ENCODE measurements at regions not wholly inside any gene's neighbourhood (a gene's known extent, or its start where the extent isn't known, plus 50 kb on each side); places are given as distances from the start of the nearest gene placed in this dataset.

DNA sequence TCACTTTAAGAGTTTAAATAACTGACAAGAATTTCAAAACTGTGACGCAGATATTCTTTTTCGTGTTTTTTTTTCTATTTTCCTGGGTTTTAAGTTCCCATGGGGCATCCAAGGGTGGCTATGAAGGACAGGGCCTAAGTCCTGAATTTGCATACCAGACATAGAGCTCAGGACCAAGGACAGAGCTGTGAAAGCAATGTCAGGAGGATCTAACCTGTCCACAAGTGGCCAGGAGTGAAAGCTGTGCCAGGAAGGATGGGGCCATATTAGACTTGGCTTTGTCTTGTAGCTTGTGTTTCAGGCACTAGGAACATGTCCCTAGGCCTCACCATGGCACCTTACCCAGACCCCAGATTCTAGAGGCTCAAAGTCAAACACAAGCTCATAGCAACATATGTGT is 289.4 kb upstream of the MIR17HG start:
- no peak for TF ChIP-seq SUZ12 (IDR thresholded peaks at IDR 0.05; ENCODE audit: extremely low read depth, insufficient read depth, insufficient read length)
- no peak for TF ChIP-seq ZNF274 (IDR thresholded peaks at IDR 0.05; ENCODE audit: low read depth, low read length)
- no peak for TF ChIP-seq YY1 (IDR thresholded peaks at IDR 0.05; ENCODE audit: insufficient read depth, insufficient read length)
- Histone ChIP-seq H3K9me3 (ENCODE audit: insufficient read depth, low read length) (no peaks in the 10 kb centered on the region), H3K27me3 (ENCODE audit: insufficient read depth, insufficient read length) (no peaks in the 10 kb centered on the region), H3K9ac (ENCODE audit: insufficient read length, low read depth) (no peak overlapping the region), H3K4me1 (ENCODE audit: insufficient read depth, insufficient read length) (no peaks in the 10 kb centered on the region), H3K4me3 (ENCODE audit: insufficient read length, low read depth) (no peak overlapping the region), H3K36me3 (ENCODE audit: insufficient read depth, insufficient read length, low read length) (no peaks in the 10 kb centered on the region)
- peak; percentile 9 for DNase-seq (ENCODE audit: low read depth, low spot score)

DNA sequence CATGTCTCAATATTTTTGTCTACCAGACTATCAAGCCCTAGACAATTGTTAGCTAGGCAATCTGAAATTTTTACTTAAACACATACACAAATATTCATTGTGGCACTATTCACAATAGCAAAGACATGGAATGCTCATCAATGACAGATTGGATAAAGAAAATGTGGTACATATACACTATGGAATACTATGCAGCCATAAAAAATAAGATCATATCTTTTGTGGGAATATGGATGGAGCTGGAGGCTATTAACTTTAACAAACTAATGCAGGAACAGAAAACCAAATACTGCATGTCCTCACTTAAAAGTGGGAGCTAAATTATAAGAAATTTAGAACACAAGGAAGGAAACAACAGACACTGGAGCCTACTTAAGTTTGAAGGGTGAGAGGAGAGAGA is 288.6 kb upstream of the MIR17HG start:
- Histone ChIP-seq H3K9me3 (ENCODE audit: insufficient read depth, low read length) (no peaks in the 10 kb centered on the region), H3K27me3 (ENCODE audit: insufficient read depth, insufficient read length) (no peaks in the 10 kb centered on the region), H3K4me3 (ENCODE audit: insufficient read length, low read depth) (no peak overlapping the region), H3K4me1 (ENCODE audit: insufficient read depth, insufficient read length) (no peaks in the 10 kb centered on the region), H3K9ac (ENCODE audit: insufficient read length, low read depth) (no peak overlapping the region), H3K36me3 (ENCODE audit: insufficient read depth, insufficient read length, low read length) (no peaks in the 10 kb centered on the region)
- DNase-seq (ENCODE audit: low read depth, low spot score) = no peak
- no peak for TF ChIP-seq ZNF274 (IDR thresholded peaks at IDR 0.05; ENCODE audit: low read depth, low read length)

DNA sequence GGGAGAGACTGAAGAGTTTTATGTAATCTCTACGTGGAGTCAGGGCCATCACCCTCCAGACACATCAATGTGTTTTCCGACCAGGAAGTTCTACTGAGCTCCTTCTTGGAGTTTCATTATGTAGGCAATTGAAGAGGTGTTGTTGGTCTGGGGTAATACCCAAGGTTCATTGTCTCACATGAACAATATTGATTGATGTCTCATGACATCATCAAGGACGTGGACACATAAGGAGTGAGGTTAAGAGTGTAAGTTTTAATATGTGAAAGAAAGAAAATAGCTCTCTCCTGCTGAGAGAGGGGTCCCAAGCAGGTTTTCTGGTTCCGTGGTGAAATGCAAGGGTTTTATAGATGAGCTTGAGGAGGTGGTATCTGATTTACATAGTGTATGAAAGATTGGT is 280.7 kb upstream of the MIR17HG start:
- Histone ChIP-seq H3K27me3 (ENCODE audit: insufficient read depth, insufficient read length) (no peaks in the 10 kb centered on the region), H3K4me3 (ENCODE audit: insufficient read length, low read depth) (no peak overlapping the region), H3K36me3 (ENCODE audit: insufficient read depth, insufficient read length, low read length) (no peaks in the 10 kb centered on the region), H3K9me3 (ENCODE audit: insufficient read depth, low read length) (no peaks in the 10 kb centered on the region), H3K4me1 (ENCODE audit: insufficient read depth, insufficient read length) (no peaks in the 10 kb centered on the region), H3K9ac (ENCODE audit: insufficient read length, low read depth) (no peak overlapping the region)
- no peak for DNase-seq (ENCODE audit: low read depth, low spot score)
- TF ChIP-seq SUZ12 (IDR thresholded peaks at IDR 0.05; ENCODE audit: extremely low read depth, insufficient read depth, insufficient read length) (no peak), YY1 (IDR thresholded peaks at IDR 0.05; ENCODE audit: insufficient read depth, insufficient read length) (no peak), ZNF274 (IDR thresholded peaks at IDR 0.05; ENCODE audit: low read depth, low read length) (no peak)

DNA sequence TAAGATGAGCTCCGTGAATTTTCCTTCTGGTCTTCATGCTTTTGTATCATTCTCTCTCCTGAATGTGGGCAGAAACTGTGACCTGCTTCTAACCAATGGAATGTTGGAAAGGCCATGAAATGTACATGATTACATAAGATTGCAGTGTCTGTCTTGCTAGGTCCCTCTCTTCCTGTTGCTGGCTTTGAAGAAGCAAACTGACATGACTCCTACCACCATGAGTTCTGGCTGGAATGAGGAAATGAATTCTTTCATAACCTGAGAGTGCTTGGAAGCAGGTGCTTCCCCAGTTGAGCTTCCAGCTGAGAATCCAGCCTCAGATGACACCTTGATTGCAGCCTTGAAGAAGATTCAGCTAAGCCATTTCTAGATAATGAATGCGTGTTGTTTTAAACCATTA is 275.0 kb upstream of the MIR17HG start:
- TF ChIP-seq YY1 (IDR thresholded peaks at IDR 0.05; ENCODE audit: insufficient read depth, insufficient read length) = no peak
- no peak for TF ChIP-seq ZNF274 (IDR thresholded peaks at IDR 0.05; ENCODE audit: low read depth, low read length)
- Histone ChIP-seq H3K9ac (ENCODE audit: insufficient read length, low read depth) (no peak overlapping the region), H3K4me3 (ENCODE audit: insufficient read length, low read depth) (no peak overlapping the region), H3K36me3 (ENCODE audit: insufficient read depth, insufficient read length, low read length) (no peaks in the 10 kb centered on the region), H3K9me3 (ENCODE audit: insufficient read depth, low read length) (no peaks in the 10 kb centered on the region), H3K27me3 (ENCODE audit: insufficient read depth, insufficient read length) (no peaks in the 10 kb centered on the region), H3K4me1 (ENCODE audit: insufficient read depth, insufficient read length) (no peaks in the 10 kb centered on the region)
- no peak for DNase-seq (ENCODE audit: low read depth, low spot score)

DNA sequence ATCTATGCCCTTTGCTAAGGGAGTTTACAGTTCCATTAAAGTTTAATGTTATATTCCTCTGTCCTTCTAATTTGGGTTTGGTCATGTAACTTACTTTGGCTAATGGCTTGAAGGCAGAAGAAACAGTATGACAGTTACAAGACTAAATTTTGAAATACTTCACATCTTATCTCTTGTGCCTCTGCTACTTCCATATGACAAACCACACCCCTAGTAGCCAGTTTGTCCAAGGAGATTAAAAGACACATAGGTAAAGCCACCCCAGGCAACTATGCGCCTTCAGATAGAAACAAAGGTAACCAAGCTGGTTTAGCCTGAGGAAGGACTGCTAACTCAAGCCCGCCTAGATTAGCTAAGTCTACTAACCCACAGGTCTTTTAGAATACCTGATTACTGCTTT is 273.4 kb upstream of the MIR17HG start:
- H3K9me3 ChIP-seq (ENCODE audit: insufficient read depth, low read length) = no peaks in the 10 kb centered on the region
- H3K4me3 ChIP-seq (ENCODE audit: insufficient read length, low read depth) = no peak overlapping the region
- H3K4me1 ChIP-seq (ENCODE audit: insufficient read depth, insufficient read length) = no peaks in the 10 kb centered on the region
- no peak for DNase-seq (ENCODE audit: low read depth, low spot score)
- H3K36me3 ChIP-seq (ENCODE audit: insufficient read depth, insufficient read length, low read length) = no peaks in the 10 kb centered on the region
- H3K9ac ChIP-seq (ENCODE audit: insufficient read length, low read depth) = no peak overlapping the region
- no peaks in the 10 kb centered on the region for H3K27me3 ChIP-seq (ENCODE audit: insufficient read depth, insufficient read length)
- no peak for TF ChIP-seq YY1 (IDR thresholded peaks at IDR 0.05; ENCODE audit: insufficient read depth, insufficient read length)
- no peak for TF ChIP-seq ZNF274 (IDR thresholded peaks at IDR 0.05; ENCODE audit: low read depth, low read length)
- TF ChIP-seq SUZ12 (IDR thresholded peaks at IDR 0.05; ENCODE audit: extremely low read depth, insufficient read depth, insufficient read length) = no peak

DNA sequence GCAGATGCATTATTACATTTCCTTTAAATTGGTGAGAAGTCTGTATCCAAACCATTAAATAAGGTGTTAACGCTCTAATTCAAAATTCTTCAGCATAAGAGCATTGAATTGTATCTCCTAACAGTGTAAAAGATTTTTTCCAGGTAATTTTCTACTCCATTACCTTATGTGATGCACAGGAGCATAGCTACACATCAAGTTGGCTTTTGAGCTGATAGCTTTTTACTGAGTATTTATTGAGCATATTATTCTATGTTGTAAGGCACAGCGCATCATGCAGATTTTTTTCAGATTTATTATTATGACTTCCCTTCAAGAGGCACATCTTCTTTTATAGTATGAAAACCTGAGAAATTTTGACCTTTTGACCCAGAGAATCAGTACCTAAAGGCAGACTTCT is 270.7 kb upstream of the MIR17HG start:
- Histone ChIP-seq H3K4me3 (ENCODE audit: insufficient read length, low read depth) (no peak overlapping the region), H3K9me3 (ENCODE audit: insufficient read depth, low read length) (no peaks in the 10 kb centered on the region), H3K27me3 (ENCODE audit: insufficient read depth, insufficient read length) (no peaks in the 10 kb centered on the region), H3K9ac (ENCODE audit: insufficient read length, low read depth) (no peak overlapping the region), H3K4me1 (ENCODE audit: insufficient read depth, insufficient read length) (no peaks in the 10 kb centered on the region), H3K36me3 (ENCODE audit: insufficient read depth, insufficient read length, low read length) (no peaks in the 10 kb centered on the region)
- TF ChIP-seq YY1 (IDR thresholded peaks at IDR 0.05; ENCODE audit: insufficient read depth, insufficient read length) (no peak), SUZ12 (IDR thresholded peaks at IDR 0.05; ENCODE audit: extremely low read depth, insufficient read depth, insufficient read length) (no peak), ZNF274 (IDR thresholded peaks at IDR 0.05; ENCODE audit: low read depth, low read length) (no peak)
- no peak for DNase-seq (ENCODE audit: low read depth, low spot score)

DNA sequence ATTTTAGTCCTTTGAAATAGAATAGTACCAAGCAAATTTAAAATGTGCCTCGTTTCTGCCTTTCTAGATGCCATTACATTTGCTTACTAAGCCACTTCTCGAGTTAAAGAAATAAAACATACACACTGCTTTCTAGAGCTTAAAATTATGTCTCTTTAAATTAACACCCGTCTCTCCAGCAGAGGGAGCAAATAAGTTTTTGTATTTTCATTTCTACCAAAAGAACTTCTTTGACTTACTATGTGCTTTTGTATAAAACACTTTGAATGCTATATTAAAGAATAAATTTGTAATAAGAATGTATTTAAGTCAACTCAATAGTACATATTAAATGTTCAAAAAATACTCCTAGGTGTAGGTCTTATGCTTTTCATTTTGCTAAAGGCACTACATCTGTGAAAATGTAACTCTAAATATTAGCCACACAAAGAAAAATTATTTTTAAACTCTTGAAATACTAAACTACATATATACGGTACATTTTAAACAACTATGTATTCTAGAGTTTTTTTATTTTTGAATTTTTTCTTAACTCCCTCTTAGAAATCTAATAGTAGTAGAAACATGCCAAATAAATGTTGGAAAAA is 269.3 kb upstream of the MIR17HG start:
- H3K4me1 ChIP-seq (ENCODE audit: insufficient read depth, insufficient read length) = no peaks in the 10 kb centered on the region
- H3K4me3 ChIP-seq (ENCODE audit: insufficient read length, low read depth) = no peak overlapping the region
- no peak overlapping the region for H3K9ac ChIP-seq (ENCODE audit: insufficient read length, low read depth)
- no peak for TF ChIP-seq YY1 (IDR thresholded peaks at IDR 0.05; ENCODE audit: insufficient read depth, insufficient read length)
- TF ChIP-seq ZNF274 (IDR thresholded peaks at IDR 0.05; ENCODE audit: low read depth, low read length) = no peak
- H3K9me3 ChIP-seq (ENCODE audit: insufficient read depth, low read length) = no peaks in the 10 kb centered on the region
- no peaks in the 10 kb centered on the region for H3K36me3 ChIP-seq (ENCODE audit: insufficient read depth, insufficient read length, low read length)
- DNase-seq (ENCODE audit: low read depth, low spot score) = no peak
- H3K27me3 ChIP-seq (ENCODE audit: insufficient read depth, insufficient read length) = no peaks in the 10 kb centered on the region

DNA sequence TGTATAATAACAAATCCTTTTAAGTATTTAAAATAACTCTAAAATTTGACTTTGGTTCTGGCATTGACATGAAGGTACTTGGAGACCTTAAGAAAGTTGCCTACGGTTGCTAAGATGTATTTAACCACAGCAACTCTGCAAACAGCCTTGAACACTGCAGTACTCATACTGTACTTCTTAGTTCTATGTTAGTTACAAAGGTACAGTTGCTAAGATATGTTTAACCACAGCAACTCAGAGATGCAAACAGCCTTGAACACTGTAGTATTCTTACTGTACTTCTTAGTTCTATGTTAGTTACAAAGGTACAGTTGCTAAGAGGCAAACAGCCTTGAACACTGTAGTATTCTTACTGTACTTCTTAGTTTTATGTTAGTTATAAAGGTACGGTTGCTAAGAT is 268.3 kb upstream of the MIR17HG start:
- Histone ChIP-seq H3K4me3 (ENCODE audit: insufficient read length, low read depth) (no peak overlapping the region), H3K9me3 (ENCODE audit: insufficient read depth, low read length) (no peaks in the 10 kb centered on the region), H3K36me3 (ENCODE audit: insufficient read depth, insufficient read length, low read length) (no peaks in the 10 kb centered on the region), H3K27me3 (ENCODE audit: insufficient read depth, insufficient read length) (no peaks in the 10 kb centered on the region), H3K4me1 (ENCODE audit: insufficient read depth, insufficient read length) (no peaks in the 10 kb centered on the region), H3K9ac (ENCODE audit: insufficient read length, low read depth) (no peak overlapping the region)
- DNase-seq (ENCODE audit: low read depth, low spot score) = no peak
- TF ChIP-seq YY1 (IDR thresholded peaks at IDR 0.05; ENCODE audit: insufficient read depth, insufficient read length) (no peak), SUZ12 (IDR thresholded peaks at IDR 0.05; ENCODE audit: extremely low read depth, insufficient read depth, insufficient read length) (no peak), ZNF274 (IDR thresholded peaks at IDR 0.05; ENCODE audit: low read depth, low read length) (no peak)
